ENCODE measurements at regions not wholly inside any gene's neighbourhood (a gene's known extent, or its start where the extent isn't known, plus 50 kb on each side); places are given as distances from the start of the nearest gene placed in this dataset.

DNA sequence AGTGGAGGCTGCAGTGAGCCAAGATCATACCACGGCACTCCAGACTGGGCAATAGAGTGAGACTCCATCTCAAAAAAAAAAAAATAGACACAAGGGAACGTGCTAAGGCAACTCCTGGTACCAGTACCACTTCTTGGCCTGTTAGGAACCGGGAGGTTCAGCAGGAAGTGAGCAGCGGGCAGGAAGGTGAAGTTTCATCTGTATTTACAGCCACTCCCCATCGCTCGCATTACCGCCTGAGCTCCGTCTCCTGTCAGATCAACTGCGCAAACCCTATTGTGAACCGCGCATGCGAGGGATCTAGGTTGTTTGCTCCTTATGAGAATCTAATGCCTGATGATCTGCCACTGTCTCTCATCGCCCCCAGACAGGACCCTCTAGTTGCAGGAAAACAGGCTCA is 69.9 kb upstream of the FOXK1 start:
- DNase-seq (ENCODE audit: low read depth) = no peak
- no peak for TF ChIP-seq POLR2A (IDR thresholded peaks at IDR 0.05; ENCODE audit: extremely low read depth, insufficient read length)
- no peak for TF ChIP-seq CTCF (IDR thresholded peaks at IDR 0.05; ENCODE audit: low read depth, low read length)
- no peak for TF ChIP-seq MYC (IDR thresholded peaks at IDR 0.05; ENCODE audit: low read depth, low read length)
- no peak for TF ChIP-seq MAX (IDR thresholded peaks at IDR 0.05; ENCODE audit: low read depth, low read length)
- H3K4me3 ChIP-seq (ENCODE audit: low read depth, low read length) = no peak overlapping the region

- peak; percentile 43 for DNase-seq (ENCODE audit: low read depth)
- no peak overlapping the region for H3K4me3 ChIP-seq (ENCODE audit: low read depth, low read length)
These were observed 68.9 kb upstream of the FOXK1 start for GRCh38 chr7:4612939-4613841.

GRCh38 chr7:4613846-4614548 is 68.1 kb upstream of the FOXK1 start:
- DNase-seq (ENCODE audit: low read depth) = no peak
- H3K4me3 ChIP-seq (ENCODE audit: low read depth, low read length) = no peak overlapping the region

More at GRCh38 chr7:4612939-4613841, 68.9 kb upstream of the FOXK1 start:
- TF ChIP-seq POLR2A (IDR thresholded peaks at IDR 0.05; ENCODE audit: extremely low read depth, insufficient read length) (no peak), MYC (IDR thresholded peaks at IDR 0.05; ENCODE audit: low read depth, low read length) (no peak), CTCF (IDR thresholded peaks at IDR 0.05; ENCODE audit: low read depth, low read length) (no peak), MAX (IDR thresholded peaks at IDR 0.05; ENCODE audit: low read depth, low read length) (no peak)

GRCh38 chr7:4616116-4616515 is 66.0 kb upstream of the FOXK1 start:
- no peak overlapping the region for H3K4me3 ChIP-seq (ENCODE audit: low read depth, low read length)
- TF ChIP-seq MAX (IDR thresholded peaks at IDR 0.05; ENCODE audit: low read depth, low read length) (no peak), CTCF (IDR thresholded peaks at IDR 0.05; ENCODE audit: low read depth, low read length) (no peak), POLR2A (IDR thresholded peaks at IDR 0.05; ENCODE audit: extremely low read depth, insufficient read length) (no peak), MYC (IDR thresholded peaks at IDR 0.05; ENCODE audit: low read depth, low read length) (no peak)
- DNase-seq (ENCODE audit: low read depth) = no peak

More at GRCh38 chr7:4613846-4614548, 68.1 kb upstream of the FOXK1 start:
- TF ChIP-seq CTCF (IDR thresholded peaks at IDR 0.05; ENCODE audit: low read depth, low read length) (no peak), MYC (IDR thresholded peaks at IDR 0.05; ENCODE audit: low read depth, low read length) (no peak), POLR2A (IDR thresholded peaks at IDR 0.05; ENCODE audit: extremely low read depth, insufficient read length) (no peak), MAX (IDR thresholded peaks at IDR 0.05; ENCODE audit: low read depth, low read length) (no peak)

GRCh38 chr7:4621396-4621795 is 60.7 kb upstream of the FOXK1 start:
- TF ChIP-seq CTCF (IDR thresholded peaks at IDR 0.05; ENCODE audit: low read depth, low read length) (no peak), MYC (IDR thresholded peaks at IDR 0.05; ENCODE audit: low read depth, low read length) (no peak), MAX (IDR thresholded peaks at IDR 0.05; ENCODE audit: low read depth, low read length) (no peak), POLR2A (IDR thresholded peaks at IDR 0.05; ENCODE audit: extremely low read depth, insufficient read length) (no peak)
- no peak for DNase-seq (ENCODE audit: low read depth)
- H3K4me3 ChIP-seq (ENCODE audit: low read depth, low read length) = no peak overlapping the region

Measured in NB4 (cell line).